Lower leg skin (tissue), 4 donors: ENCODE measurements at regions not wholly inside any gene's neighbourhood (a gene's known extent, or its start where the extent isn't known, plus 50 kb on each side); places are given as distances from the start of the nearest gene placed in this dataset.
A peak's percentile ranks its signal among the peaks of the same experiment; 100 is the strongest.

Experiments
- DNase-seq, 2 donors: peaks; one replicate each; pipeline ENCODE4 v3.0.0-alpha.2; 2019; ENCODE audit warnings: low spot score in 2 of 2
- H3K4me3 ChIP-seq: fragments of 200-600 bp; sonication (generic); 2 replicates; pipeline ENCODE4 v1.5.1; 2017; ENCODE audit warnings: mild to moderate bottlenecking, low read depth; ENCODE audit not compliant: poor library complexity, severe bottlenecking
- POLR2A ChIP-seq, 2 donors: fragments of 450-650 bp; IDR thresholded peaks; one replicate each; pipeline ENCODE4 v1.6.1; 2016 to 2017; ENCODE audit warnings: antibody characterized with exemption in 2 of 2, mild to moderate bottlenecking in 1 of 2, moderate library complexity in 1 of 2
- WGBS, 2 donors: methylation state at CpG; one replicate each; pipeline ENCODE4 v1.1.5; 2018; 5-methylcytosine and 5-hydroxymethylcytosine counted together
- intact Hi-C: fragments of 100-400 bp; cut with DNase I; formaldehyde crosslinking; loops from one replicate; pipeline ENCODE4 v1.15.0; 2023; ENCODE audit warnings: low total_unique reads
- TF ChIP-seq, protein P1 (sequence below), 3 donors: fragments of 450-650 bp; IDR thresholded peaks; one replicate each; pipeline ENCODE4 v1.5.1; 2016; ENCODE audit warnings: antibody characterized with exemption in 3 of 3, mild to moderate bottlenecking in 3 of 3, moderate library complexity in 2 of 3

DNA sequence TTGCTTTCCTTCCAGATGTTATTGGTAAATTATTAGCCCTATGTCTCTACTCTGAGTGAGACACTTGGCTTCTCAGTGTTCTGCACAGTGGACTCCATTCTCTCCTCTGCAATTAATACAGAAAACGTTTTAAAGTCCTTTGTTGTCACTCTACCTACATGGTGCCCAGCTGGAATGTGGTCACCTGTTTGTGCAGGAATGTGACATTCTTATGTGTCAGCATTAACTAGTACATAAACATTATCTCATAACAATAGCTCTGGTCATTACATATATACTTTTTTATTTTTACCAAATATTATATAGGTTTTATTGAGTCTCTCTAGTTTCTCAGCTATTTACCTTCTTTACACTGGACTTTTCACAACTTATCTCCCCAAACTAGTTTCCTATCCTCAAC, 147.0 kb upstream of the KCNMB2 start:
- H3K4me3 ChIP-seq = no peak overlapping the region
- intact Hi-C loops = no loop called here
- DNase-seq = no peak
- TF ChIP-seq POLR2A (IDR thresholded peaks at IDR 0.05) = no peak
- TF ChIP-seq, protein P1, sequence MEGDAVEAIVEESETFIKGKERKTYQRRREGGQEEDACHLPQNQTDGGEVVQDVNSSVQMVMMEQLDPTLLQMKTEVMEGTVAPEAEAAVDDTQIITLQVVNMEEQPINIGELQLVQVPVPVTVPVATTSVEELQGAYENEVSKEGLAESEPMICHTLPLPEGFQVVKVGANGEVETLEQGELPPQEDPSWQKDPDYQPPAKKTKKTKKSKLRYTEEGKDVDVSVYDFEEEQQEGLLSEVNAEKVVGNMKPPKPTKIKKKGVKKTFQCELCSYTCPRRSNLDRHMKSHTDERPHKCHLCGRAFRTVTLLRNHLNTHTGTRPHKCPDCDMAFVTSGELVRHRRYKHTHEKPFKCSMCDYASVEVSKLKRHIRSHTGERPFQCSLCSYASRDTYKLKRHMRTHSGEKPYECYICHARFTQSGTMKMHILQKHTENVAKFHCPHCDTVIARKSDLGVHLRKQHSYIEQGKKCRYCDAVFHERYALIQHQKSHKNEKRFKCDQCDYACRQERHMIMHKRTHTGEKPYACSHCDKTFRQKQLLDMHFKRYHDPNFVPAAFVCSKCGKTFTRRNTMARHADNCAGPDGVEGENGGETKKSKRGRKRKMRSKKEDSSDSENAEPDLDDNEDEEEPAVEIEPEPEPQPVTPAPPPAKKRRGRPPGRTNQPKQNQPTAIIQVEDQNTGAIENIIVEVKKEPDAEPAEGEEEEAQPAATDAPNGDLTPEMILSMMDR (IDR thresholded peaks at IDR 0.05) = no peak
- 50 to 53% methylated on average over 1 of the region's 1 CpG for WGBS, 2 donors

DNA sequence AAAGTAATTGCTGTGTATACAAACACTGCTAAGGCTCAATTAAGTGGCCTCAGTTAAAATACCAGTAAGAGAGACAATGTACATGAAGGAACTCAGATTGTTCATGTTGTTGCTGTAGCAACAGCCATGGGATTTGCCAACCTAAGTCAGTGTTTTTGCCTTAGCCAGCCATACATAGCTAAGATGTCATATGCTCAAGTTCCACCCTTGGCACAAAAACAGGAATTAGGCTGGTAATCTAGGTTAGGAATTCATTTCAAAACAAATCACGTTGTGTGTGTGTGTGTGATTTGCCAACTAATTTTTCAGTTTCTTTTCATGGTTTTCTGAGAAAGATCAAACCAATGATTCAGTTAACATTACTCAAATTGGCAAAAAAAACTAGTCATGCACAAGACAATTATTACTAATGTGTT, 143.7 kb upstream of the KCNMB2 start:
- H3K4me3 ChIP-seq = no peak overlapping the region
- peak in 1 of 2 donors; percentile 19 for DNase-seq
- intact Hi-C loops = no loop called here
- no peak for TF ChIP-seq POLR2A (IDR thresholded peaks at IDR 0.05)
- TF ChIP-seq, protein P1 (IDR thresholded peaks at IDR 0.05) = no peak
- WGBS, 2 donors = 0 to 12% methylated on average over 1 of the region's 1 CpG

DNA sequence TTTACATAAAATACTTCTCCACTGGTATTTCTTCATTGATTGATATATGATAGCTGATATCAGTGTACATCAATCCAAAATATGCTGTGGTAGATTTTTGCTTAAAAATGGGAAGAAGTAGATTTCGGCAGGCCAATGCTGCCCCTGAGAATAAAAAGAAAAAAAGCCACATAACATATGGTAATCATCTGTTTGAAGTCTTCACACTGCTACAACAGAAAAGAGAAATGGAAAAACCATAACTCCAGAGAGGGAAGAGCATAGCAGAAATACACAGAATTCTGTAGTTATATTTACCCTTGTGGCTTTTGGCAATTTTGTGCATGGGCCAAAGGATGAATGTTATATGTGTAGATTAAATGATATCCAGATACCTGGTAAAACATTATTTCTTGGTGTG, 143.1 kb upstream of the KCNMB2 start:
- no peak for DNase-seq
- 48 to 79% methylated on average over 1 of the region's 1 CpG for WGBS, 2 donors
- TF ChIP-seq POLR2A (IDR thresholded peaks at IDR 0.05) = no peak
- TF ChIP-seq, protein P1 (IDR thresholded peaks at IDR 0.05) = no peak

DNA sequence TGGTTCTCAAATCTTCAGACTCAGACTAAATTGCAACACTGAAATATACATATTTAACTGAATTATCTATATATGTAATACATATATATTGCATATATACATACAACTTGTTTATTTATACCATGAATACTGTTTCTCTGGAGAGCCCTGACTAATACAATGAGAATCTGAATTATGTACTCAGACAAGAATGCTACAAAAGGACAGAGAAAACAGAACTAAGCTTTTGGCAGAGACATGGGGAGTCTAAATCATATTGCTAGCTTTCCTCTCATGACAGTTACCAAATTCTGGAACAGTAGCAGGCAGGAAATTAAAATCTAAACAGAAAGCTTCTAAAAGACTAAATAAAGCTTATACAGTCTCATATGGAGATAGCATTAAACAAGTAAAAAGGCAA, 142.4 kb upstream of the KCNMB2 start:
- intact Hi-C loops = no loop called here
- TF ChIP-seq, protein P1 (IDR thresholded peaks at IDR 0.05) = no peak
- no peak for TF ChIP-seq POLR2A (IDR thresholded peaks at IDR 0.05)
- no peak overlapping the region for H3K4me3 ChIP-seq
- no peak for DNase-seq

More for the DNA sequence above, 143.1 kb upstream of the KCNMB2 start:
- intact Hi-C loops = no loop called here
- H3K4me3 ChIP-seq = no peak overlapping the region

DNA sequence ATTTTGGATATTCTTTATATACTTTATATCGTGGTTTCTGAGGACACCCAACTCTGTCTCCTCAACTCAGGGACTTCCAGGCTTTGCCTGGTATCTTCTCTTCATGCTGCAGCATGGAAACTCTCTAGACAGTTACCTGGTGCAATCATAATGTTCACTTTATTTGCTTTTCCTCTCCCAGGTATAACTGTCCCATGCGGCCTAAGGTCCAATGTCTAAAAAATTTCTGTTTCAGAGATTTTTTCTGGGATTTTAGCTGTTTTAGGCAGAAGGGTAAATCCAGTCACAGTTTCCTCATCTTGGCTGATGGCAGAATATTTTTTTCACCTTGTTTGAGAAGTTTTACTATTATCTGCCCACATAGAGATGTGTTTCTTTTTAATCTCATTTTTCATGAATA, 139.9 kb upstream of the KCNMB2 start:
- no peak overlapping the region for H3K4me3 ChIP-seq
- intact Hi-C loops = no loop called here
- DNase-seq = no peak
- no peak for TF ChIP-seq POLR2A (IDR thresholded peaks at IDR 0.05)
- TF ChIP-seq, protein P1 (IDR thresholded peaks at IDR 0.05) = no peak
- WGBS, 2 donors = 96 to 97% methylated on average over 2 of the region's 2 CpGs

DNA sequence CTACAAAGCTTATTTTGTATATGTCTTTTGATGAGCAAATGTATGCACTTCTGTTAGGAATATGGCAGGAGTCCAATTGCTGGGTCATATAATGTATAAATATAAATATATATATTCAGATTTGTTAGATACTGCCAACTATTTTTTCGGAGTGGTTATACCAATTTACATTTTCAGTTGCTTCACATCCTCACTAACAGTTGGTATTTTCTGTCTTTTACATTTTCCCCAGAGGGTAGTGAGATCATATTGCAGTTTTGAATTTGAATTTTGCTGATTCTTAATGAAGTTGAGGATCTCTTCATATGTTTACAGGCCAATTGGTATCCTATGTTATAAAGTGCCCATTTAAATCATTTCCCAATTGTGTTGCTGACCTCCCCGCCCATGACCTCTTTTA, 139.0 kb upstream of the KCNMB2 start:
- TF ChIP-seq POLR2A (IDR thresholded peaks at IDR 0.05) = no peak
- TF ChIP-seq, protein P1 (IDR thresholded peaks at IDR 0.05) = no peak
- H3K4me3 ChIP-seq = no peak overlapping the region
- 74 to 80% methylated on average over 2 of the region's 2 CpGs for WGBS, 2 donors
- DNase-seq = no peak
- intact Hi-C loops = no loop called here
